ENCODE measurements at regions not wholly inside any gene's neighbourhood (a gene's known extent, or its start where the extent isn't known, plus 50 kb on each side); places are given as distances from the start of the nearest gene placed in this dataset.

DNA sequence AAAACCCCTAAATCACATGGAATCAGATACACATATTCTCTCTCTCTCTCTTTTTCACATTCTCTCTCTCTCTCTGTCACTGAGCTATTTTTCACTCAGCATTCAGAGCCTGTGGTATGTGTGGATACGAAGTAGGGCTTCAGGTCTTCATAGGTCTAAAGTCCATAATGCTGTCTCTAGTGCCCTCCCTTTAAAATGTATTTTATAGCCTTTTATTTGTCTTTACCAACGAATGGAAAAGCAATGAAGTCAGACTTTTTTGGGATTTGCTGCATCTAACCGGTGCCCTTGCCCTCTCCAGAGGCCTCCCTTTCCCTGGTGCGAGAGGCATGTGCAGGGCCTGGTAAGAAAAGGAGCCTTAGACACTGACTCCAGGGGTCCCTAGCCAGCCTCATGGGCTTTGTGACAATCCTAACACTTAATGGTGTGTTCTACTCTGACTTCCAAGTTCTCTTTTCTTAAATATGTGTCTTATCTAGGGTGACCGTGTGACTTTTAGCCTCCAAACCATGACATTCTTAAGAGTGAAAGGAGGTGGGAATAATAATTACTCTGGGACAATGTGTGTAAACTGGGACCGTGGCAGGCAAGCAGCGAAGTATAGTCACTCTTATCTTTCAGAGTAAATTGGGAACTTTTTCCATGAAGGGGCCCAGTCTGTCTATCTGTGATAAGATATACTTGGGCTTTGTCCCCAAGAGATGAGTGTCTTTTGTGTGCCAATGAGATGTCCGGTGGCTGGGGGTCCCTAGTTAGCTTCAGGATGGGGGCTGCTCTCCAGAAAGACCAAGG, 101.1 kb downstream of the B3GNT2 start (continued):
- TF ChIP-seq, protein P1, sequence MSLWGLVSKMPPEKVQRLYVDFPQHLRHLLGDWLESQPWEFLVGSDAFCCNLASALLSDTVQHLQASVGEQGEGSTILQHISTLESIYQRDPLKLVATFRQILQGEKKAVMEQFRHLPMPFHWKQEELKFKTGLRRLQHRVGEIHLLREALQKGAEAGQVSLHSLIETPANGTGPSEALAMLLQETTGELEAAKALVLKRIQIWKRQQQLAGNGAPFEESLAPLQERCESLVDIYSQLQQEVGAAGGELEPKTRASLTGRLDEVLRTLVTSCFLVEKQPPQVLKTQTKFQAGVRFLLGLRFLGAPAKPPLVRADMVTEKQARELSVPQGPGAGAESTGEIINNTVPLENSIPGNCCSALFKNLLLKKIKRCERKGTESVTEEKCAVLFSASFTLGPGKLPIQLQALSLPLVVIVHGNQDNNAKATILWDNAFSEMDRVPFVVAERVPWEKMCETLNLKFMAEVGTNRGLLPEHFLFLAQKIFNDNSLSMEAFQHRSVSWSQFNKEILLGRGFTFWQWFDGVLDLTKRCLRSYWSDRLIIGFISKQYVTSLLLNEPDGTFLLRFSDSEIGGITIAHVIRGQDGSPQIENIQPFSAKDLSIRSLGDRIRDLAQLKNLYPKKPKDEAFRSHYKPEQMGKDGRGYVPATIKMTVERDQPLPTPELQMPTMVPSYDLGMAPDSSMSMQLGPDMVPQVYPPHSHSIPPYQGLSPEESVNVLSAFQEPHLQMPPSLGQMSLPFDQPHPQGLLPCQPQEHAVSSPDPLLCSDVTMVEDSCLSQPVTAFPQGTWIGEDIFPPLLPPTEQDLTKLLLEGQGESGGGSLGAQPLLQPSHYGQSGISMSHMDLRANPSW (CRISPR knock-in tag; IDR thresholded peaks at IDR 0.05), result no peak
- TF ChIP-seq, protein P2, sequence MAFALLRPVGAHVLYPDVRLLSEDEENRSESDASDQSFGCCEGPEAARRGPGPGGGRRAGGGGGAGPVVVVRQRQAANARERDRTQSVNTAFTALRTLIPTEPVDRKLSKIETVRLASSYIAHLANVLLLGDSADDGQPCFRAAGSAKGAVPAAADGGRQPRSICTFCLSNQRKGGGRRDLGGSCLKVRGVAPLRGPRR (CRISPR knock-in tag; IDR thresholded peaks at IDR 0.05), result no peak
- TF ChIP-seq, protein P3, sequence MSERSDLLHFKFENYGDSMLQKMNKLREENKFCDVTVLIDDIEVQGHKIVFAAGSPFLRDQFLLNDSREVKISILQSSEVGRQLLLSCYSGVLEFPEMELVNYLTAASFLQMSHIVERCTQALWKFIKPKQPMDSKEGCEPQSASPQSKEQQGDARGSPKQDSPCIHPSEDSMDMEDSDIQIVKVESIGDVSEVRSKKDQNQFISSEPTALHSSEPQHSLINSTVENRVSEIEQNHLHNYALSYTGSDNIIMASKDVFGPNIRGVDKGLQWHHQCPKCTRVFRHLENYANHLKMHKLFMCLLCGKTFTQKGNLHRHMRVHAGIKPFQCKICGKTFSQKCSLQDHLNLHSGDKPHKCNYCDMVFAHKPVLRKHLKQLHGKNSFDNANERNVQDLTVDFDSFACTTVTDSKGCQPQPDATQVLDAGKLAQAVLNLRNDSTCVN (CRISPR knock-in tag; IDR thresholded peaks at IDR 0.05), result no peak
- TF ChIP-seq ZNF384 (IDR thresholded peaks at IDR 0.05; ENCODE audit: low read depth, low read length), result no peak
- no peak for TF ChIP-seq POLR2H (tag; IDR thresholded peaks at IDR 0.05; ENCODE audit: low read depth)
- no peak for TF ChIP-seq BRCA1 (IDR thresholded peaks at IDR 0.05)
- TF ChIP-seq BRCA1 (CRISPR knock-in tag; IDR thresholded peaks at IDR 0.05), result no peak
- TF ChIP-seq SIX5 (IDR thresholded peaks at IDR 0.05; ENCODE audit: borderline replicate concordance in 1 of 2, insufficient read depth in 1 of 2, low read depth in 1 of 2, low read length in 2 of 2), result no peak
- no peak for TF ChIP-seq TAF1 (IDR thresholded peaks at IDR 0.05; ENCODE audit: control insufficient read depth, extremely low read depth, insufficient read depth, low read length, severe bottlenecking)
- TF ChIP-seq SPI1 (IDR thresholded peaks at IDR 0.05; ENCODE audit: borderline replicate concordance, low read depth, low read length), result no peak
- TF ChIP-seq, protein P4, sequence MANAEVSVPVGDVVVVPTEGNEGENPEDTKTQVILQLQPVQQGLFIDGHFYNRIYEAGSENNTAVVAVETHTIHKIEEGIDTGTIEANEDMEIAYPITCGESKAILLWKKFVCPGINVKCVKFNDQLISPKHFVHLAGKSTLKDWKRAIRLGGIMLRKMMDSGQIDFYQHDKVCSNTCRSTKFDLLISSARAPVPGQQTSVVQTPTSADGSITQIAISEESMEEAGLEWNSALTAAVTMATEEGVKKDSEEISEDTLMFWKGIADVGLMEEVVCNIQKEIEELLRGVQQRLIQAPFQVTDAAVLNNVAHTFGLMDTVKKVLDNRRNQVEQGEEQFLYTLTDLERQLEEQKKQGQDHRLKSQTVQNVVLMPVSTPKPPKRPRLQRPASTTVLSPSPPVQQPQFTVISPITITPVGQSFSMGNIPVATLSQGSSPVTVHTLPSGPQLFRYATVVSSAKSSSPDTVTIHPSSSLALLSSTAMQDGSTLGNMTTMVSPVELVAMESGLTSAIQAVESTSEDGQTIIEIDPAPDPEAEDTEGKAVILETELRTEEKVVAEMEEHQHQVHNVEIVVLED (CRISPR knock-in tag; IDR thresholded peaks at IDR 0.05), result no peak
- TF ChIP-seq ZNF696 (CRISPR knock-in tag; conservative IDR thresholded peaks at IDR 0.05), result no peak
- TF ChIP-seq, protein P5, sequence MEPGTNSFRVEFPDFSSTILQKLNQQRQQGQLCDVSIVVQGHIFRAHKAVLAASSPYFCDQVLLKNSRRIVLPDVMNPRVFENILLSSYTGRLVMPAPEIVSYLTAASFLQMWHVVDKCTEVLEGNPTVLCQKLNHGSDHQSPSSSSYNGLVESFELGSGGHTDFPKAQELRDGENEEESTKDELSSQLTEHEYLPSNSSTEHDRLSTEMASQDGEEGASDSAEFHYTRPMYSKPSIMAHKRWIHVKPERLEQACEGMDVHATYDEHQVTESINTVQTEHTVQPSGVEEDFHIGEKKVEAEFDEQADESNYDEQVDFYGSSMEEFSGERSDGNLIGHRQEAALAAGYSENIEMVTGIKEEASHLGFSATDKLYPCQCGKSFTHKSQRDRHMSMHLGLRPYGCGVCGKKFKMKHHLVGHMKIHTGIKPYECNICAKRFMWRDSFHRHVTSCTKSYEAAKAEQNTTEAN (CRISPR knock-in tag; IDR thresholded peaks at IDR 0.05), result no peak
- no peak for TF ChIP-seq MIER1 (IDR thresholded peaks at IDR 0.05; ENCODE audit: low read depth)
- no peak for TF ChIP-seq ZNF12 (CRISPR knock-in tag; IDR thresholded peaks at IDR 0.05)
- no peak for TF ChIP-seq HNRNPUL1 (IDR thresholded peaks at IDR 0.05; ENCODE audit: low read length)
- TF ChIP-seq, protein P6, sequence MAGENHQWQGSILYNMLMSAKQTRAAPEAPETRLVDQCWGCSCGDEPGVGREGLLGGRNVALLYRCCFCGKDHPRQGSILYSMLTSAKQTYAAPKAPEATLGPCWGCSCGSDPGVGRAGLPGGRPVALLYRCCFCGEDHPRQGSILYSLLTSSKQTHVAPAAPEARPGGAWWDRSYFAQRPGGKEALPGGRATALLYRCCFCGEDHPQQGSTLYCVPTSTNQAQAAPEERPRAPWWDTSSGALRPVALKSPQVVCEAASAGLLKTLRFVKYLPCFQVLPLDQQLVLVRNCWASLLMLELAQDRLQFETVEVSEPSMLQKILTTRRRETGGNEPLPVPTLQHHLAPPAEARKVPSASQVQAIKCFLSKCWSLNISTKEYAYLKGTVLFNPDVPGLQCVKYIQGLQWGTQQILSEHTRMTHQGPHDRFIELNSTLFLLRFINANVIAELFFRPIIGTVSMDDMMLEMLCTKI (IDR thresholded peaks at IDR 0.05; ENCODE audit: partially characterized antibody), result no peak
- TF ChIP-seq GATAD2A (IDR thresholded peaks at IDR 0.05), result 0 out of 2 replicates have a peak, but pooled peaks have one; percentile 27
- no peak; a peak in 1 of 4 replicates for TF ChIP-seq NRF1 (conservative IDR thresholded peaks at IDR 0.05 in 1 of 2, IDR thresholded peaks at IDR 0.05 in 1 of 2)
- no peak for TF ChIP-seq FUS (optimal IDR thresholded peaks at IDR 0.05; ENCODE audit: low read depth, low read length)
